Coronary artery (tissue), 2 donors: ENCODE measurements at regions not wholly inside any gene's neighbourhood (a gene's known extent, or its start where the extent isn't known, plus 50 kb on each side); places are given as distances from the start of the nearest gene placed in this dataset.
A peak's percentile ranks its signal among the peaks of the same experiment; 100 is the strongest.

Experiments used
- DNase-seq: peaks from one replicate; pipeline ENCODE4 v3.0.0-alpha.2; 2017; ENCODE audit warnings: low spot score
- H3K27ac ChIP-seq, 2 donors: fragments of 200-600 bp; sonication (generic); one replicate each; pipeline ENCODE4 v1.5.1; 2016 to 2019
- H3K4me3 ChIP-seq: fragments of 200-600 bp; sonication (generic); 2 replicates; pipeline ENCODE4 v1.5.1; 2016; ENCODE audit warnings: mild to moderate bottlenecking, moderate library complexity
- TF ChIP-seq, protein P1 (sequence below): fragments of 200-600 bp; sonication (generic); IDR thresholded peaks from one replicate; pipeline ENCODE4 v1.5.1; 2019; ENCODE audit warnings: antibody characterized with exemption

DNA sequence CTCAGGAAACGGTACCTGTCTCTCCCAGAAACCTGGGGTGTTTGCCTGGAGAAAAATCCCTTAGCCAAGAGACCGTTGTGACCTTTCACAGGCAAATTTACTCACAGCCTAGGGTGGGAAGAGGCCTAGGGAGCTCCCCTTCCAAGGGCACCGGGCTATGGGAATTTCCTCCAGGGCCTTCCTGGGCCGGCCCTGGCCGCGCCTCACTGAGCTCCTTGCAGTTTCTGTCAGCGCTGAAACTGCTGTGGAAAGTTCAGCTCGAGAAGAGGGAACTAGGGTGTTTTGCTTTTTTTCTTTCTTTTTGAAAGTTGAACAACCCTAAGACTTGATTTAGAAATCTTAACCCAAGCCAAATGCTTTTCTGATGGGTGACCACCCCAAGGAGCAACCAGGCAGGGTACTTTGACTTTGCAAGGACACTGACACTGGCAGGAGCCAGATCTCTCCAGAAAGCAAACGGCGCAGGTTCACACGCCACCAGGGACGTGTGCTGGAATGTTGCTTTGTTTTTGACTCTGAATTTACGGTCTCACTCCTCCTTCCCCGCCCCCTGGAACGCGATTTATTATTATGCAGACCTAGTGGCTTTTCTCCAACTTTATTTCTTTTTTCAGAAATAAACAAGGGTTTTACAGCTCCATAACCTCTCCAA, 229.6 kb upstream of the JUN start:
- DNase-seq = no peak
- H3K4me3 ChIP-seq = peak overlapping the region; percentile 29
- TF ChIP-seq, protein P1, sequence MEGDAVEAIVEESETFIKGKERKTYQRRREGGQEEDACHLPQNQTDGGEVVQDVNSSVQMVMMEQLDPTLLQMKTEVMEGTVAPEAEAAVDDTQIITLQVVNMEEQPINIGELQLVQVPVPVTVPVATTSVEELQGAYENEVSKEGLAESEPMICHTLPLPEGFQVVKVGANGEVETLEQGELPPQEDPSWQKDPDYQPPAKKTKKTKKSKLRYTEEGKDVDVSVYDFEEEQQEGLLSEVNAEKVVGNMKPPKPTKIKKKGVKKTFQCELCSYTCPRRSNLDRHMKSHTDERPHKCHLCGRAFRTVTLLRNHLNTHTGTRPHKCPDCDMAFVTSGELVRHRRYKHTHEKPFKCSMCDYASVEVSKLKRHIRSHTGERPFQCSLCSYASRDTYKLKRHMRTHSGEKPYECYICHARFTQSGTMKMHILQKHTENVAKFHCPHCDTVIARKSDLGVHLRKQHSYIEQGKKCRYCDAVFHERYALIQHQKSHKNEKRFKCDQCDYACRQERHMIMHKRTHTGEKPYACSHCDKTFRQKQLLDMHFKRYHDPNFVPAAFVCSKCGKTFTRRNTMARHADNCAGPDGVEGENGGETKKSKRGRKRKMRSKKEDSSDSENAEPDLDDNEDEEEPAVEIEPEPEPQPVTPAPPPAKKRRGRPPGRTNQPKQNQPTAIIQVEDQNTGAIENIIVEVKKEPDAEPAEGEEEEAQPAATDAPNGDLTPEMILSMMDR = no peak
- peak overlapping the region; percentile 35 to 73 for H3K27ac ChIP-seq

DNA sequence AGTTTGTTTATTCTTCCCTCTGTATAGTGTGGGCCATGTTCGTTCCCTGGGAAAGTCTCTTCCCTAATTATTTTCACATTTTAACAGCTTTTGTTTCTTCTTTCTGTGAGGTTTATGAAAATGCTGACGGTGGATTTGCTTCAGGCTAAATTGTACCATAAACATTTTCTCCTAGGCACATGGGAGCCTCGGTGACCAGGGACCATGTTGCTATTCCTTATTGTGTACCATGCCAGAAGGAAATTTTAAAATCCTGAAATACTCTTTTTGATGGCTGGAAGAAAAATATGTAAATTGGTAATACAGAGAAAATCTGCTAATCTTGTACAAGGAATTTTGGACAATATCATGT, 230.1 kb upstream of the JUN start:
- Histone ChIP-seq H3K4me3 (peak overlapping the region; percentile 29), H3K27ac (peak overlapping the region; percentile 35 to 73)
- no peak for DNase-seq
- TF ChIP-seq, protein P1 = no peak

DNA sequence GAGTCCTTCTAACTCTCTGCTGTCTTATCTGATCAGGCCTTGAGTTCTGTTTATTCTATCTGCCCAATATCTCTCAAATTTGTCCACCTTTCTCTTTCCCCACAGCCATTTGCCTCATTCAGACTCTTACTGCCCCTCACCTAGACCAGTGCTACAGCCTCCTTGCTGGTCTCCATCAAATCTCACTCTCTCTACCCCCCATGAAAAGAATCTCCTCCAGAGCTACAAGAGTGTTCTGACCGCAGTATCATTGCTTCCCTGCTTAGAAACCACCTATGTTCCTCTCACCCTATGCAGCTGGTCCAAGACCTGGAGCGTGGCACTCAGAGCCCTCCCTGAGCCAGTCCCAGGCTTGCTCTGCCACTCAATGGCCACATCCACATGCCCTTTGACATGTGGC, 231.0 kb upstream of the JUN start:
- DNase-seq = no peak
- H3K4me3 ChIP-seq = no peak overlapping the region
- no peak overlapping the region for H3K27ac ChIP-seq
- TF ChIP-seq, protein P1 = no peak

DNA sequence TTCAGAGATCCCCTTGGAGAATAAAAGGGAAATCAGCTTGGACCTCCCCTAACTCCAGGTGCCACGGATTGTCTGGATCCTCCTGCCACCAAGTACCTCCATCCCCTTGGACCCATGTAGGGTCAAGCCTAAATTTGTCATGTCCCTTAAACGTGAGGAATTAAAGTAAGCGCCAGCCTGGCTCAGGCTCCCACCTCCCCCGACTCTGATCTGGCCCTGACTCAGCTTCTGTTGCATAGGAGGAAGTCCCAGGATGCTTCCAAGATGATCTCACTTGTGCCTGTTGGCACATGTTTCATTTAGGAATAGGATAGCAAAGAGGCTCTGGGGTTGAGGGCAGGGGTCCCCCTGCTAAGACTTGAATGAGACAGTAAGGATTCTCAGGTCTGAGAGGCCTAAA, 231.9 kb upstream of the JUN start:
- no peak for DNase-seq
- Histone ChIP-seq H3K4me3 (no peak overlapping the region), H3K27ac (no peak overlapping the region)
- TF ChIP-seq, protein P1 = no peak

DNA sequence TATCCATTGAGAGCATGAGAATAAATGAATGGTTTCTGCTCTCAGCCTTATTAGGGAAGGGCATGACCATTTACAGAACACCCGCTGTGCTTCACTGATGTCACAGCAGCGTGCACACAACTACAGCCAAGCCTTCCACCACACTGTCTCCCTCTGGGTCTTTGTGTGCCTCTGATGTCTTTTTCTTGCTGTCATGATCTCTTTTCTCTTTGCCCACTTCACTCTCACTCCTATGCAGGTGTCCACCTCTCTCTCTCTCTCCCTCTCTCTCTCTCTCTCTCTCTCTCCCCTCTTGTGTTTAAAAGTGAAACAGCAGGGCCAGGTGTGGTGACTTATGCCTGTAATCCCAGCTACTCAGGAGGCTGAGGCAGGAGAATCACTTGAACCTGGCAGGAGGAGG, 232.5 kb upstream of the JUN start:
- H3K27ac ChIP-seq = no peak overlapping the region
- DNase-seq = no peak
- no peak overlapping the region for H3K4me3 ChIP-seq
- TF ChIP-seq, protein P1 = no peak

DNA sequence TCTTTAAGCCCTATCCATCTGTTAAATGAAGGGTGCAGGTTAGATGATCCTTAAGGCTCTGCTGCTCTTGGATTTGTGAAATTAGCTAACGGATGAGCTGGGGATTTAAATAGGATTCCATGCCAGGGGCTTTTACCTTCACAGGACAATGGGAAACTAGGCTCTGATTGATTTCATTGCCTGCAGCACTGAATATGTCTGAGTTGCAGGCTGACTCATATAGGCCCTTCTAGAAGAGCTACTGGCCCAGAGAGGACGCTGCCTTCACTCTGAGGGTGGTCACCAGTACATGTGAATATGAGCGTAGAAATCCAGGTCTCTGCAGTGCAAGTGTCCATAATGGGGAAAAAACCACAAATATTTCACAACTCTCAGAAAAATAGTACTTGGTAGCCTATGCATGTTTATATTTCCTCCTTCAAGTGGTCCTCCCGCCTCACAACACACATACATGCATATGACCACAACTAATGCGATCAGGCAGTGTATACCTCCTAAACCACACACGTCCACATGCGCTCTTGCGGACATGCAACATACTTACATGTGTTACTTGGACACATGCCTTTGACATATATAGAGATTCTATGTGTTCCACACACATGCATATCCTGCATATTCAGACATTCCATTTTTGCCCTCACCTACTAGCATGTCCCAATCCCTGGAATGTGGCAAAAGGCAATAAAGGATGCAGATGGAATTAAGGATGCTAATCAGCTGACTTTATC, 233.8 kb upstream of the JUN start:
- no peak for DNase-seq
- H3K4me3 ChIP-seq = no peak overlapping the region
- TF ChIP-seq, protein P1 = no peak
- no peak overlapping the region for H3K27ac ChIP-seq

DNA sequence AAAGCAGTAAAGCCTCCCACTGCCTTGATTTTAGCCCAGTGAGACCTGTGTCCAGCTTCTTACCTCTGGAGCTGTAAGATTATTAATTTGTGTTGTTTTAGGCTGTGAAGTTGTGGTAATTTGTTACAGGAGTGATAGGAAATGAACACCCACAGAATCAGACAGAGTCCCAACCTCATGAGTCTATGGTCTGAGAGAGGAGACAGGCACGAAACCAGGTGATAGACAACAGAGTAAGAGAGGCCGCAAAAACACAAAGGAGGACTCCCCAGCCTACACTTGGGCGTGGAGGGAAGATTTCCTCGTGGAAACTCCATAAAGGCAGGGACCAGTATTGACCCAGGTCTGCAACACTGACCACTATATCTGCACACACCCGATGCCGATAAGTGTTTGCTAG, 234.6 kb upstream of the JUN start:
- Histone ChIP-seq H3K27ac (no peak overlapping the region), H3K4me3 (no peak overlapping the region)
- DNase-seq = no peak
- TF ChIP-seq, protein P1 = no peak
